ENCODE measurements at regions not wholly inside any gene's neighbourhood (a gene's known extent, or its start where the extent isn't known, plus 50 kb on each side); places are given as distances from the start of the nearest gene placed in this dataset.

DNA sequence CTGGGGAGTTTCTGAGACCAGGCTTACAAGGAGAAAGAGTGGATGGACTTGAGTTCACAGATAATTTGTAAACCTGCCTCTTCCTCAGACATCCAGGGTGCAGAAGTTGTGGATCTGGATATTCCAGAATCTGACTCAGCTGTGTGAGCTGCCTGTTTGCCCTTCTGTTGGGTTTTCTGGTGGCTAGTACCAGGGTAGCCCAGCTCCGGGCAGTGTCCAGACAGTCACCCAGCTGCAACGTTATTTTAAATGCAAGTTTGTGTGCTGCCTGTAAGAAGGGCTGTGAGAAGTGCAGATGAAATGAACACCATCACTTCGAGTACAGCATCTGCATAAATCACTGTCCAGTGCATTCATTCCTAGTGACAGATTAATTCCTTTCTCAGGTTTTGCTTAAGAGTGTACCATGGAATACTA, 1053.0 kb downstream of the TUSC7 start:
- H3K9ac ChIP-seq (replicated peaks in 1 of 4; ENCODE audit: extremely low read depth in 1 of 4, low read depth in 3 of 4, low read length in 3 of 4): no peak overlapping the region
- H3K79me2 ChIP-seq (ENCODE audit: control insufficient read depth in 1 of 2, insufficient read depth in 2 of 2, low read length in 2 of 2): no peaks in the 10 kb centered on the region
- ChIA-PET CTCF (ENCODE audit: partially characterized antibody) (interaction anchor here (1.0 to 1.7 kb wide), 2 partner anchors 42 to 136 kb away, joined by 4 read pairs; no protein-coding TSS in a partner anchor), POLR2A (ENCODE audit: partially characterized antibody) (no interaction called here)
- no peaks in the 10 kb centered on the region; the same call in 1 of the 2 replicates for H3K23me2 ChIP-seq (ENCODE audit: low read depth, low read length)
- H2AK5ac ChIP-seq (ENCODE audit: low read depth, low read length): no peak overlapping the region
- no peak overlapping the region for H3K23ac ChIP-seq (ENCODE audit: insufficient read length)
- H3K9me3 ChIP-seq (ENCODE audit: insufficient read depth in 2 of 2, low read depth in 1 of 2, low read length in 1 of 2): no peaks in the 10 kb centered on the region
- H3K27me3 ChIP-seq (replicated peaks in 1 of 4; ENCODE audit: control insufficient read depth in 3 of 4, extremely low read depth in 1 of 4, insufficient read depth in 3 of 4, low read length in 3 of 4): no peaks in the 10 kb centered on the region
- no peak overlapping the region for H3K18ac ChIP-seq (ENCODE audit: extremely low read depth, low read length)
- no peak overlapping the region for H3K4me3 ChIP-seq (ENCODE audit: extremely low read depth in 1 of 4, insufficient read depth in 2 of 4, low read depth in 3 of 4, low read length in 4 of 4)
- no peak overlapping the region for H3K4me2 ChIP-seq (ENCODE audit: insufficient read depth in 1 of 2, low read depth in 2 of 2, low read length in 2 of 2)
- H2BK15ac ChIP-seq (ENCODE audit: low read length): no peak overlapping the region
- H2BK20ac ChIP-seq (ENCODE audit: low read length): no peak overlapping the region
- no peaks in the 10 kb centered on the region for H4K20me1 ChIP-seq (replicated peaks in 1 of 2; ENCODE audit: control insufficient read depth in 1 of 2, insufficient read depth in 2 of 2, low read length in 2 of 2)
- H3K14ac ChIP-seq (ENCODE audit: insufficient read length): no peak overlapping the region
- H4K5ac ChIP-seq (ENCODE audit: insufficient read length, low read depth, low read length): no peak overlapping the region
- TF ChIP-seq SAP30 (IDR thresholded peaks at IDR 0.05; ENCODE audit: insufficient read depth, insufficient replicate concordance, low read length) (no peak), SIRT6 (IDR thresholded peaks at IDR 0.05; ENCODE audit: low read length) (no peak), SIN3A (conservative IDR thresholded peaks at IDR 0.05 in 1 of 2, IDR thresholded peaks at IDR 0.05 in 1 of 2; ENCODE audit: low read depth in 1 of 2, low read length in 2 of 2) (no peak), EZH2 (IDR thresholded peaks at IDR 0.05; ENCODE audit: low read depth, low read length, severe bottlenecking) (no peak)
- H2BK5ac ChIP-seq (ENCODE audit: low read depth, low read length): no peak overlapping the region
- H4K91ac ChIP-seq (replicated peaks; ENCODE audit: insufficient read length, low read length): no peak overlapping the region
- H4K8ac ChIP-seq (ENCODE audit: extremely low read depth, insufficient read depth, low read length): no peak overlapping the region
- no peak overlapping the region for H3K4ac ChIP-seq (replicated peaks; ENCODE audit: insufficient read length, low read depth, low read length)
- no peak overlapping the region; the same call in 1 of the 2 replicates for H3K27ac ChIP-seq (ENCODE audit: low read depth, low read length)
- peaks cover 0 to 6% (median 3%) of the 10 kb centered on the region in 4 experiments; a peak in 3 of 7 replicates for H3K4me1 ChIP-seq (replicated peaks in 1 of 4; ENCODE audit: control insufficient read depth in 3 of 4, insufficient read depth in 4 of 4, low read length in 3 of 4)
- no peak overlapping the region for H2BK120ac ChIP-seq (replicated peaks; ENCODE audit: low read depth, low read length)
- FAIRE-seq (no peak), DNase-seq (ENCODE audit: low read depth in 1 of 2, low spot score in 2 of 2) (no peak)
- no peak overlapping the region for H3K56ac ChIP-seq (replicated peaks; ENCODE audit: insufficient read length, low read depth, low read length)
- H3K36me3 ChIP-seq (ENCODE audit: control insufficient read depth in 2 of 4, insufficient read depth in 4 of 4, low read length in 3 of 4): no peaks in the 10 kb centered on the region
- WGBS, 2 experiments (ENCODE audit: extremely low coverage in 1 of 2, insufficient coverage in 1 of 2, insufficient read length in 1 of 2, insufficient replicate concordance in 2 of 2, low coverage in 1 of 2, low lambda C conversion rate in 2 of 2, missing lambda C conversion rate in 1 of 2): 73% methylated on average over 3 of the region's 3 CpGs; no CpG with 5 or more reads in 1 of the 2 experiments
- H3K79me1 ChIP-seq (ENCODE audit: low read depth, low read length): no peaks in the 10 kb centered on the region
- no peak overlapping the region for H2BK12ac ChIP-seq (ENCODE audit: low read depth, low read length)
- H2AFZ ChIP-seq (ENCODE audit: low read length): 0 out of 2 replicates have a peak overlapping the region, but pooled peaks have one; percentile 2
